ENCODE measurements at regions not wholly inside any gene's neighbourhood (a gene's known extent, or its start where the extent isn't known, plus 50 kb on each side); places are given as distances from the start of the nearest gene placed in this dataset.

DNA sequence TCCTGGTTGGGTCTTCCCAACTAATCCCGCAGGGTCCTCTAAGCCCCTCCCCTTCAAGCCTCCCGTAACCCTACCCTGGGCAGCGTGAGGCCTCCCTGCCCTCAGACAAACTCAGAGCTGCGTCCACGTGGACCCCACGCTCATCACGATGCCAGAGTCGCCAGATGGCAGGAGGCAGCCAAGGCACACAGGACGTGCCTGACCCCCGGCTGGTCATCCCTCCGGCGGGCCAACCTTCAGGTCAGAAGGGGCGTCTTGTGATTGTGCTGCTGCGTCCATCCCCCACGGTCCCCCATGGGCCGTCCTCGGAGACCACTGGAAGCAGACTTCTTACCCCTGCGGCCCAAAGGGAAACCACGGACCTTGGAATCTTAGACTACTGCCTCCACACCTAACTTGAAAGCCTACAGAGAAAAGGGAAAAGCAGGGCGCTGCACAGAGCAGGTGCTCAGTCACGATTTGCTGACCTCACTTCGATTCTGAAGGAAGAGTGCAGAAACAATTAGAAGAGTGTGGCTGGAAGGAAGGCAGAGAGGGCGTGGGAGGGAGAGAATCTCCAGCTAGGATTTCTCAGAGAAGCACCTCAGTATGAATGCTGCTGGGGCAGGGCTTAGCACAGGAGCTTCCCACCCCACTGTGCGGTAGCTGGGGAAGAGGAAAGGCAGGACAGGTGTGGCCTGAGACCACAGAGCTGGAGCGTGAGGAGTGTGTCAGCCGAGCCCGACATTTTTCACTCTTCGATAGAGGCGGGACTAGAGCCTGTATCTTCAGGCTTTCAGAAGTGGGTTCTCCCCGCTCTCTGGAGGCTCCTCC is 174.8 kb downstream of the ERCC6L2 start:
- FAIRE-seq: no peak

More for the DNA sequence above, 174.8 kb downstream of the ERCC6L2 start:
- 0 out of 2 replicates have a peak overlapping the region, but pooled peaks have one; percentile 46 for H2BK15ac ChIP-seq (ENCODE audit: low read length)
- no peak overlapping the region for H3K4me3 ChIP-seq (ENCODE audit: extremely low read depth in 1 of 4, insufficient read depth in 2 of 4, low read depth in 3 of 4, low read length in 4 of 4)
- no peaks in the 10 kb centered on the region for H3K79me1 ChIP-seq (ENCODE audit: low read depth, low read length)
- no peak overlapping the region for H2BK5ac ChIP-seq (ENCODE audit: low read depth, low read length)
- DNase-seq (ENCODE audit: low read depth in 1 of 2, low spot score in 2 of 2): no peak
- peaks cover 0 to 5% (median 1%) of the 10 kb centered on the region in 4 experiments; a peak in 5 of 7 replicates for H3K27me3 ChIP-seq (replicated peaks in 1 of 4; ENCODE audit: control insufficient read depth in 3 of 4, extremely low read depth in 1 of 4, insufficient read depth in 3 of 4, low read length in 3 of 4)
- H3K14ac ChIP-seq (ENCODE audit: insufficient read length): no peak overlapping the region
- 85% methylated on average over 29 of the region's 30 CpGs; no CpG with 5 or more reads in 1 of the 2 experiments for WGBS, 2 experiments (ENCODE audit: extremely low coverage in 1 of 2, insufficient coverage in 1 of 2, insufficient read length in 1 of 2, insufficient replicate concordance in 2 of 2, low coverage in 1 of 2, low lambda C conversion rate in 2 of 2, missing lambda C conversion rate in 1 of 2)
- H3K27ac ChIP-seq (ENCODE audit: low read depth, low read length): no peak overlapping the region
- no peak overlapping the region for H2AK5ac ChIP-seq (ENCODE audit: low read depth, low read length)
- H3K9ac ChIP-seq (replicated peaks in 1 of 4; ENCODE audit: extremely low read depth in 1 of 4, low read depth in 3 of 4, low read length in 3 of 4): no peak overlapping the region
- H3K79me2 ChIP-seq (ENCODE audit: control insufficient read depth in 1 of 2, insufficient read depth in 2 of 2, low read length in 2 of 2): no peaks in the 10 kb centered on the region
- H3K23me2 ChIP-seq (ENCODE audit: low read depth, low read length): no peaks in the 10 kb centered on the region
- H4K20me1 ChIP-seq (replicated peaks in 1 of 2; ENCODE audit: control insufficient read depth in 1 of 2, insufficient read depth in 2 of 2, low read length in 2 of 2): no peaks in the 10 kb centered on the region
- no peak overlapping the region for H2BK12ac ChIP-seq (ENCODE audit: low read depth, low read length)
- CTCF ChIA-PET (ENCODE audit: partially characterized antibody): interaction anchor here (1.0 to 1.4 kb wide), 4 partner anchors 22 to 170 kb away, joined by 3 to 6 read pairs (median 4); no protein-coding TSS in a partner anchor
- H2BK120ac ChIP-seq (replicated peaks; ENCODE audit: low read depth, low read length): no peak overlapping the region
- peaks cover 3 to 12% (median 9%) of the 10 kb centered on the region in 4 experiments; a peak in 5 of 7 replicates for H3K4me1 ChIP-seq (replicated peaks in 1 of 4; ENCODE audit: control insufficient read depth in 3 of 4, insufficient read depth in 4 of 4, low read length in 3 of 4)
- H2BK20ac ChIP-seq (ENCODE audit: low read length): no peak overlapping the region
- H3K56ac ChIP-seq (replicated peaks; ENCODE audit: insufficient read length, low read depth, low read length): no peak overlapping the region
- H2AFZ ChIP-seq (ENCODE audit: low read length): no peak overlapping the region
- H3K23ac ChIP-seq (ENCODE audit: insufficient read length): no peak overlapping the region
- H3K18ac ChIP-seq (ENCODE audit: extremely low read depth, low read length): no peak overlapping the region
- H4K91ac ChIP-seq (replicated peaks; ENCODE audit: insufficient read length, low read length): no peak overlapping the region
- peak overlapping the region; percentile 59; the same call in 1 of the 2 replicates for H4K8ac ChIP-seq (ENCODE audit: extremely low read depth, insufficient read depth, low read length)
- TF ChIP-seq, protein P1, sequence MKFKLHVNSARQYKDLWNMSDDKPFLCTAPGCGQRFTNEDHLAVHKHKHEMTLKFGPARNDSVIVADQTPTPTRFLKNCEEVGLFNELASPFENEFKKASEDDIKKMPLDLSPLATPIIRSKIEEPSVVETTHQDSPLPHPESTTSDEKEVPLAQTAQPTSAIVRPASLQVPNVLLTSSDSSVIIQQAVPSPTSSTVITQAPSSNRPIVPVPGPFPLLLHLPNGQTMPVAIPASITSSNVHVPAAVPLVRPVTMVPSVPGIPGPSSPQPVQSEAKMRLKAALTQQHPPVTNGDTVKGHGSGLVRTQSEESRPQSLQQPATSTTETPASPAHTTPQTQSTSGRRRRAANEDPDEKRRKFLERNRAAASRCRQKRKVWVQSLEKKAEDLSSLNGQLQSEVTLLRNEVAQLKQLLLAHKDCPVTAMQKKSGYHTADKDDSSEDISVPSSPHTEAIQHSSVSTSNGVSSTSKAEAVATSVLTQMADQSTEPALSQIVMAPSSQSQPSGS (IDR thresholded peaks at IDR 0.05; ENCODE audit: low read length): no peak
- no peak for TF ChIP-seq ASH2L (IDR thresholded peaks at IDR 0.05; ENCODE audit: low read length)
- TF ChIP-seq RXRA (IDR thresholded peaks at IDR 0.05; ENCODE audit: insufficient read depth, low read depth, low read length): no peak
- TF ChIP-seq HDAC6 (IDR thresholded peaks at IDR 0.05; ENCODE audit: low read depth, low read length): no peak
- TF ChIP-seq TEAD4 (IDR thresholded peaks at IDR 0.05; ENCODE audit: low read depth, low read length): no peak
- no peak for TF ChIP-seq SP1 (IDR thresholded peaks at IDR 0.05; ENCODE audit: low read depth, low read length)
- TF ChIP-seq TCF12 (IDR thresholded peaks at IDR 0.05; ENCODE audit: low read depth, low read length): no peak
- no peak for TF ChIP-seq PHF8 (conservative IDR thresholded peaks at IDR 0.05; ENCODE audit: low read depth, low read length)
- no peak for TF ChIP-seq POU5F1 (IDR thresholded peaks at IDR 0.05; ENCODE audit: low read depth, low read length)
- POLR2A ChIA-PET (ENCODE audit: partially characterized antibody): interaction anchor here (1.7 kb wide), 1 partner anchor 23 kb away, joined by 4 read pairs; no protein-coding TSS in a partner anchor
- no peak overlapping the region for H3K4me2 ChIP-seq (ENCODE audit: insufficient read depth in 1 of 2, low read depth in 2 of 2, low read length in 2 of 2)
- H3K36me3 ChIP-seq (ENCODE audit: control insufficient read depth in 2 of 4, insufficient read depth in 4 of 4, low read length in 3 of 4): no peaks in the 10 kb centered on the region
- no peak overlapping the region for H4K5ac ChIP-seq (ENCODE audit: insufficient read length, low read depth, low read length)
- no peak overlapping the region for H3K4ac ChIP-seq (replicated peaks; ENCODE audit: insufficient read length, low read depth, low read length)
- peaks cover 0 to 5% of the 10 kb centered on the region in 2 experiments; a peak in 1 of 4 replicates for H3K9me3 ChIP-seq (ENCODE audit: insufficient read depth in 2 of 2, low read depth in 1 of 2, low read length in 1 of 2)
